GM12873 (cell line): ENCODE measurements at regions not wholly inside any gene's neighbourhood (a gene's known extent, or its start where the extent isn't known, plus 50 kb on each side); places are given as distances from the start of the nearest gene placed in this dataset.

Experiments
- TF ChIP-seq, protein P1 (sequence below): IDR thresholded peaks from 2 replicates; pipeline ENCODE4 v1.5.1; 2012; ENCODE audit warnings: low read depth, mild to moderate bottlenecking, moderate library complexity, low read length, control low read depth; ENCODE audit not compliant: insufficient read depth; ENCODE audit errors: missing control alignments

DNA sequence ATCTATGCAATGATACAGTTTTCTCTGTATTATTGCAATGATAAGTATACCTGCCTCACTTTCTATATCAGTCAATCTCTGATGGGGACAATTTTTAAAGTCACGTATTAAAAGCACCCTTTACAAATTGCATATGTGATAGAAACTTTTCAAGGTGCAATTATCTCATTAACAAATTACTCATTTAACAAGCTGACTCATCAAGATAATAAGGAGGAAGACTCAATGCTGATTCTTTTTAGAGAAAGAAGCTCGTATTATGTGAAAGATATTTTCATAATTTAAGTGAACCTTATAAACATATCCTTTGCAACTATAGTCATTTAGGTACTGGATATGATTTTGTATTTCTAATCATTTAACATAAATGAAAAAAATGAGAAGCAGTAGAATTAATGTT, 1080.9 kb upstream of the TENM3 start:
- TF ChIP-seq, protein P1, sequence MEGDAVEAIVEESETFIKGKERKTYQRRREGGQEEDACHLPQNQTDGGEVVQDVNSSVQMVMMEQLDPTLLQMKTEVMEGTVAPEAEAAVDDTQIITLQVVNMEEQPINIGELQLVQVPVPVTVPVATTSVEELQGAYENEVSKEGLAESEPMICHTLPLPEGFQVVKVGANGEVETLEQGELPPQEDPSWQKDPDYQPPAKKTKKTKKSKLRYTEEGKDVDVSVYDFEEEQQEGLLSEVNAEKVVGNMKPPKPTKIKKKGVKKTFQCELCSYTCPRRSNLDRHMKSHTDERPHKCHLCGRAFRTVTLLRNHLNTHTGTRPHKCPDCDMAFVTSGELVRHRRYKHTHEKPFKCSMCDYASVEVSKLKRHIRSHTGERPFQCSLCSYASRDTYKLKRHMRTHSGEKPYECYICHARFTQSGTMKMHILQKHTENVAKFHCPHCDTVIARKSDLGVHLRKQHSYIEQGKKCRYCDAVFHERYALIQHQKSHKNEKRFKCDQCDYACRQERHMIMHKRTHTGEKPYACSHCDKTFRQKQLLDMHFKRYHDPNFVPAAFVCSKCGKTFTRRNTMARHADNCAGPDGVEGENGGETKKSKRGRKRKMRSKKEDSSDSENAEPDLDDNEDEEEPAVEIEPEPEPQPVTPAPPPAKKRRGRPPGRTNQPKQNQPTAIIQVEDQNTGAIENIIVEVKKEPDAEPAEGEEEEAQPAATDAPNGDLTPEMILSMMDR, result no peak

DNA sequence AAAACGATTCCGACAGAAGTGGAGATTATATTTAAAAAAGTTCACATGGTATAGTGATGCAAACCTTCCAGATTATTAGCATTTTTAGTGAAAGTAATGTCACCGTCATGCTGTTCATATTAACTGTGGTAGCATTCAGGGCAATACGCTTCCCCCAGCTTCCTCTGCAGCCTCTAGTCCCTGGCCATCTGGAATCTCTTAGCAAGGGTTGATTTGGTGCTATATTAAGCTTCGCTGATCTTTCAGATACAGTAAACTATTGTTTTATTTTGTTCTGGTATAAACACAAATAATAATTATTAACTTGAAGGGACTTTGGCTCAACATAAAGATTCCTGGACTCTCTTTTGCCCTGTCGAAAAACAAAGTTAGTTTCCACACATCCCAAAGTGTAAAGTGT, 1080.5 kb upstream of the TENM3 start:
- TF ChIP-seq, protein P1, result no peak

DNA sequence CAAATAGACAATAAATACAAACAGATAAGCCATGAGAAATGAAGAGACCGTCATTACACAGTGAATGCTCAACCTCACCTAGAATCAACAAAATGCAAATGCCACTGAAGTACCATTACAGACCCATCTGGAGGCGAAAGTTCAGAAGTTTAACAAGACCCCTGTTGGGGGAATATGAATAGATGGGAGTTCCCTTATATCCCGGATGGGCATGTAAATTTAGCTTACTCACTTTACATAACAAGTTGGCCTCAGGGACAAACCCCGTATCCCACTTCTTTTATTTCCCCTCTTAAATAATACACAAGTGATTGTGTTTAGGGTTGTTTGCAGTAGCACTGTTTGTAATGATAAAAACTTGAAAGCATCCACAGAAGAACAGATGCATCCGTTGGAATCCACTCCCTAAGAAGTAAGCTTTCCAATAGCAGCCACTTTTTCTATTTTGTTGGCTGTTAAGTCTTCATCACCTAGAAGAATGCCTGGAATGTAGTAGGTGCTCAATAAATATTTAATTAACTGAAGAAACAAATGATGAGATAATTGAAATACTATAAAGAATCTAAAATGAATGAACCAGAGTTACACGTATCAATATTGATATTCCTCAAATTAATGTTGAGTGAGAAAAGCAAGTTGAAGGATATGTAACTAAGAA, 1076.3 kb upstream of the TENM3 start:
- TF ChIP-seq, protein P1, result no peak

DNA sequence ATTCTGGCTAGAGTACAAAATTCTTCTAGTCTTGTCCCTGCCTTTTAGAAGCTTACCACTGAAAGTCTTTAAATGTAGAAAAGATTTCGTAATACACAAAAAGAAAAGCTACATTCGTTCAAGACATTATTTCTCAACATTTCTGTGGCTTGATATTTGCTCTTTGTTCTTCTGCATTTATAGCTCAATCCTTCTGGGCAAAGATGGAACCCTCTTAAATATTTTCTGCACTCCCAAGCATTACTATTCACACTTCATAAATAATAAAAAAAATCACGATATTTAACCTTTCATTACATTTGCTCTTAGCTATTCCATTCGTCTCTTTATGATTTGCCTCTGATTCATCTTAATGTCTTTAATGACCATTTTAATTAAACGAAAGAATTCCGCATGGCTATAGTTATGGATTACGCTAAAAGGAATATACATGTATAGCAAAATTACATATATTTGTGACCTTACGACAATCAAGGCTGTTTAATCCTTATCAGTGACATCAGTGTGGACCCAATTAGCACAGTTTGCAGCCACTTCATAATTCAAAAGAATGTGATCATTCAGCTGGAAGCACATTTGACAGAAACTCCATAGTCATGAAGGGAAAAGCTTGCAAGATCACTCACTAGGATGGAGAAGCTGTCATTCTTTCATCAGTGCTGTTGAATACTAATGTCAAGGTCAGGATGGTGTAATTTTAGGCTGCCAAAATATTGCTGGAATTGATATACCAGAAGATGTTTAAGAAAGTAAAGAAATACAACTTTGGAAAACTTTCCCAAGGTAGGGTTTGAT, 1075.0 kb upstream of the TENM3 start:
- TF ChIP-seq, protein P1, result no peak

DNA sequence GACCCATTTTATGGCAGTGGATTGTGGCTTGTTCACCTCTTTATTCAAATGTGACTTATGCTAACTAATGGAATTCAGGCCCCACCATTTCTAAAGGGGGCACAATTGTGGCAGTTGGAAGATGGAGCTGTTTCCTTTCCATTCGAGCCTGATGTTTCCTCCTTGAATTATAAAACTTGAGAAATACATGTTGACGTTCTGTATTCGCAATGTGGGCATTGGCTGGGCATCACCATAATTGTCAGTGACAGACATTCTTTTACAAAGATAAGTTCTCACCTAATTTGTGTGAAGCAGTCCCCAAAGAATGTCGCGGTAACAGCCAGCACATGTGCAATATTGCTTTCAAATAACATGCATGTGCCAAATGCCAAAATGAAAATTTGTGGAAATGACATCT, 1070.2 kb upstream of the TENM3 start:
- TF ChIP-seq, protein P1, result no peak

DNA sequence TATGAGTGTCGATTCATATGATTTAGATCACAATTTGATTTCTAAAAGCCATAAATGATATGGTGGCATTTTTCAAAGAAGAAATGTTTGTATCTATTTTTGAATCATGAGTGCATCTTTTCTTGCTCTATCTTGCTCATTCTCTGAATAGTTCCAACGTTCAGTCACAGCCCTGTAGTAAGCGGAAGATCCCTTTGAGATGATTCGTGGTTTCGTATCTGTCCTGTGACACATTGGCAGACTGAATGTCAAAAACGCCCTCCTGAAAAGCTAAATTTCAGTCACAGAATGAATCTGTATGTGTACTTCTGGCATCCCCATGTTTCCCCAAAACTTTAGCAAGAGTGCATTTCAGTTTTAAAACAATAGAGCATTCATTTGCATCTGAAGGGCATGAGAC, 1066.9 kb upstream of the TENM3 start:
- TF ChIP-seq, protein P1, result no peak

DNA sequence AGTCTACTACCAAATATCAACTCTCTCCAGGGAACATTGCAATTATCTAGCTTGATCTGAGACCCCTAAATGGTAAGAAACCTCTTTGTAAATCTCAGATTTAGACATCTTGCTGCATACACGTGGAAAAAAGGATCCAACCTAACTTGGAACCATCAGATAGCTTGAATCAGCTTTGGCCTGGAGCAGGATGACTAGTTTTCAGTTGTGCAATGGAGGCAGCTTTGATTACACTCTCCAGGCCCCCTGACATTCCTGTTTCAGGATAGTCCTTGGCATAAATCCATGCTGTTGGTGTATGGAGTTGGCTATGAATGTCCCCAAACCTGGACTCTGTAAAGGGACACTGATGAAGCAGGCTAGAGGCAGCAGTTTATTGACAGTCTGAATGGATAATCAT, 1061.9 kb upstream of the TENM3 start:
- TF ChIP-seq, protein P1, result no peak
